ENCODE measurements at regions not wholly inside any gene's neighbourhood (a gene's known extent, or its start where the extent isn't known, plus 50 kb on each side); places are given as distances from the start of the nearest gene placed in this dataset.
"Not testable (repeated sequence)": the region's sequence is repeated elsewhere in the genome, so short reads cannot be mapped to it uniquely, and the experiment has no call there.

DNA sequence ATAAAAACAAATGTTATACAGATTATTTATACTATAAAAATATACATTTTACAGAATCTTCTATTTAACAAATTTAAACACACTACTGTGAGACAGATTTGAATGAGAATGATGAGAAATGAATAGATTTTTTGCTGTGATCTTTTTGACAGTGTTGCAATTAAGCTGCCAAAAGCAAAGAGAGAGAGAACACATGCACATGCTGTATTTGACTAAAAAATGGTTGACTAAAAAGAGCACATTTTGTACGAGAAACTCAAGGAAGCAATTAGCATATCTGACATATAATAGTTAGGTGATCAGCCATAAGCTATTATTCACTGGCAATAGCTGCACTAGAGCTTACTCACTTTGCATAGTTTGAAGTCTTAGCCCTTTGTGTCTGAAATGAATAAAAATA, 115.8 kb downstream of the SYT10 start:
- no peak for DNase-seq (ENCODE audit: low read depth, low spot score)

DNA sequence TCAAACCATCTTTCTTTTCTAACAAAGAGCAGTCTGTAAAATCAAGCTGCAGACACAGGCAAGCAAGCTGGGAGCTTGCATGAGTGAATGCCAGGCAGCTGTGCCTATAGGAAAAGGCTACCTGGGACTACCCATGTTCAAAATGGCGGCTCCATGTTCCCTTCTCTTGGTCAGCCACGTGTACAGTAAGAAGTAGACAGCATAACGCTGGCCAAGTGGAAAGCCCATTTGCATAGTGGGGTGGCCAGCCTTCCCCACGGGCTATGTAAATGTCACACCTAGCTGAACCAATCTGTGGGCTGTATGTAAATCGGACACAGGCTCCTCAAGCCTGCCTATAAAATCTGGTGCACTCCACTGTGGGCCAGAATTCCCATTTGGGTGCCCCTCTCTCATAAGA, 117.1 kb downstream of the SYT10 start:
- no peak for DNase-seq (ENCODE audit: low read depth, low spot score)

DNA sequence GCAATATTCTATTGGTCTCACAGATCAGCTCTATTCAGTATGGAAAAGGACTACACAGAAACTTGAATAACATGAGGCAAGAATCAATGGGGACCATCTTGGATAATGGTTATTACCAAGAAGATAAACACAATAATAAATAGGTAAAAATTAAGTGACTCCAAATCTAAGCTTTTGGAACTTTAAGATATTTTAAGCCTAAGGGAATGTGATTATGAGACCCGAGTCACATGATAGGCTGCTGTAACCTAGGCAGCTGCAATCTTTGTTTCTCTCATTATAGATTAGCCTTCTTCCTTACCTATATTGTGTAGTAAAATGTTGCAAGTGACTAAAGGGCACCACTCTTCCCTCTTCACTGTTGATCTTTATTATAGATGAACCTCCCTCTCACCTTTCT, 121.9 kb downstream of the SYT10 start:
- no peak for DNase-seq (ENCODE audit: low read depth, low spot score)

DNA sequence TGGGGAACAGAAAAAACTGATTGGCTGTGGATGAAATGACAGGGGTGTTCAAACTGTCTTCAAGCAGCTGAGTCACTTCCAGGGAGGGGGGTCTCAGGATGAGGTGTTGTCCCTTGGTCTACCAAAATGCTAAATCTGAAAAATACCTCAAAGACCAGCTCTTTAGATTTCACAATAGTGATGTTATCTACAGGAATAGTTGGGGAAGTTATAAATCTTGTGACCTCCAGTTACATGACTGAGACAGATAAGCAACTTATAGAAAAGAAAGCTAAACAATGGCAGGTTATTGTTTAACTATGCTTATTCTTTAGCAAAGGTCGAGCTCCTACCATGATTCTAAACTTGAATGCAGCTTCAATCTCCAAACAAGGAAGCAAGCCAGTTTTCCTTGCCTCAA, 125.4 kb downstream of the SYT10 start:
- no peak for DNase-seq (ENCODE audit: low read depth, low spot score)

DNA sequence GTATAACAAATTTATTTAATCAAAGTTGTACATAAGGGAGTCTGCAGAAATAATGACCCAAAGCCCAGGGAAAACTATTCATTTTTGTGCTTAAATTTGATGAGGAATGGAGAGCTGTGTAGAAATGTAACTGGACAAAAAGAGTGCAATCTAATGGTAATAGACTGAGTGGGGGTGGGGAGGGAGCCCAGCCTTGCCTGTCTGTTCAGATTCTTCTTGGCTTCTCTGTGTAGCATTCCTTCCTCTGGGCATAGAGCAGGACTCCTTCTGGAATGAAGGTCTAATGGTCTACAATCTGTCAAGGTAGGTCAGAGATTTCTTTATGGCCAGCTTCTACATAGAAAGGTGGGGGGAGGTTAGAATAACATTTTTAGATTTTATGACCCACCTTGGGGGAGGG, 126.1 kb downstream of the SYT10 start:
- DNase-seq (ENCODE audit: low read depth, low spot score): no peak

DNA sequence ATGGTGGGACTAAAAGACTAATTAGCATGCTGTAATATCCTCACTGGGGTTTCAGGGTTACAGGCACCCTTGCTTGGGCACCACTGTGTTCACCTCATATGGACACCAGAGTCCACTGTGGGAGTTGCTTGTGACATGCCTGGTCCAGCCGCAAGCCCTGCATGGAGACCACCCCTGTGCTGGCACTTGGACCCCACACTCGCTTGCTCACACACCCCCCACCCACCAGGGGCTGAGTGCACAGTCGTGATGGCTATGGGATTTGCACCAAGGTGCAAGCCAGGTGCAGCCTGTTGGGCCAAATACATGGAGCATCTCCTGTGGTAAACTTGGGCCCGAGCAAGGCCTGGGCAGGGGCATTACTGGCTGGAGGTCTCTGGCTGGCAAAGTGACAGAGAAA, 129.1 kb downstream of the SYT10 start:
- no peak for DNase-seq (ENCODE audit: low read depth, low spot score)

DNA sequence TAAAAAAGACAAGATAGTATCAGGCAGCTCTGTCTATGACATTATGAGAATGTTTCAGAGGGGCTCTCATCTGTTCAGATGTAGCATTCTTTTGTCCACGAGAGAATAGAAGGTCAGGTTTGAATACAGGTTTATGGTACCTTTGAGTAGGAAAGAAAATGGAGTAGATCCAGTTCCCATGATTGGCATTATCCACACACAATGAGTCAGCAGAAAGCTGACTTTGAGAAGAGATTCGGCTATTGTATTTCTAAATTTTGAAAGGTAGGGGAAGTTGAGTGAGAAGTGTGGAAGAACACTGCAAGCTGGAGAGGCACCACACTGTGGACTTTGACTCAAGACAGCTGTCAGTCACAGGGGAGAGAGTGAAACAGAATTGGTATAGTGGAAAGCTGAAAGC, 135.4 kb downstream of the SYT10 start:
- no peak for DNase-seq (ENCODE audit: low read depth, low spot score)

DNA sequence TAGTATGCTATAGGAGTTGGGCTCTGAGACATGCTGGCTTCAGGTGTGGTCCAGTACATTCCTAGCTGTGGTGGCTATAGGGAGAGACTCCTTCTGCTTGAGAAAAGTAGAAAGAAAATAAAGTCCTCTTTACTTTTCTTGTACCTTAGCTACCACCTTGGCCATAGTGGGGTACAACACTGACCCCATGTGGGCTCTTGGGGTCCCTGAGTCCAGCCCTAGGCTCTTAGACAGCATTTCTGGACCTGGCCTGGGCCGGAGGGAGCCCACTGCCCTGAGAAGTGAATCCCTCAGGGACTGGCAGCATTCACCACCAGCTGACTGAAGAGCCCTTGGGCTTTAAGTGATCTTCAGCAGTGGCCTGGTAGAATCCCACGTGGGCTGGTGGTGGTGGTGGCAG, 143.1 kb downstream of the SYT10 start:
- DNase-seq (ENCODE audit: low read depth, low spot score): no peak

DNA sequence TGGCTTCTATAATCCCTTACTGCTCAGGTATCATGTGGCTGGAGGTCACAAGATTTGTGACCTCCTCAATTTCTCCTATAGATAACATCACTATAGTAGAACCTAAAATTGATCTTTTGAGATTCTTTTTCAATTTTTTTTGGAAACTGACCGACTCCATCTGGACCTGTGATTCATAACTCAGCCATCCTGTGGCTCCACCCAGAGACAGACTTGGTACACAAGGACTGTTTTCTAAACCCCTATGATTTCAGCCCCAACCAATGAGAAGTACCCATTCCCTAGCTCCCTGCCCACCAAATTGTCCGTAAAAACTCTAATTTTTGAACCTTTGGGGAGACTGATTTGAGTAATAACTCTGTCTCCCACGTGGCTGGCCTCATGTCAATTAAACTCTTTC, 148.9 kb downstream of the SYT10 start:
- no peak for DNase-seq (ENCODE audit: low read depth, low spot score)

DNA sequence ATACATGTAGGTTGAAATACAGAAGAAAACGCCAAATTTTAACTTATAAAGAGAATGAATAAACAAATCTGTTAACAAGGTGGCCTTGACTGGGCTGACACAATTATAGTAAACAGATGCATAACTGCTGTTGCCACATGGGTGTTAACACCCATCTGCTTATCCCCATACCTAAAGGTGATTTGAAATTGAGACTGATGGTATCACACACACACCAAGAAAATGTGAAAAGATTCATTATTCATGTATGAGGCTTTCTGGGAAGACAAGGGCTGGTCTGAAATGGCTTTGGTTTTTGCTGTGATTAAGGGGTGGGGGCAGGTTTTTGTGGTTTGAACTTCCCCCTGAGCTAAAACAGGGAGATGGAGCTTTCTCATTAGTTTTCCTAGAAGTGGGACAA, 156.6 kb downstream of the SYT10 start:
- DNase-seq (ENCODE audit: low read depth, low spot score): no peak

DNA sequence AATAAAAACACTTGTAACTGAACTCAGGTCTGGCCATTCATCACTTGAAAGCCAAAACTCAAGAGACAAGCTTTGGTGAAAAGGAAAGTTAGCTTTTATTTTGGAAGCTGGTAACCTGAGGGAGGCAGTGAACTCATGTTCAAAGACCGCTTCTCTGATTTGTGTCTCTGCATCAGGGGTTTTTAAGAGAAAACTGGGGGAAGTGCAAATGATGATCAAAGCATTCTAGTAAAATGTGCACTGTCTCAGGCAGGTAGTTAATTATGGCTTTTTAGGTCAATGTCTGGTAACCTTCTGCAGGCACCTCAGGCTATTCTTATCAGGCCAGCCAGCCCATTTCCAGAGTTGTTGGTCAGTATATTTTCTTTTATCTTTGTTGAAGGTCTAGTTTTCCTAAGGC, 162.2 kb downstream of the SYT10 start:
- DNase-seq (ENCODE audit: low read depth, low spot score): no peak

DNA sequence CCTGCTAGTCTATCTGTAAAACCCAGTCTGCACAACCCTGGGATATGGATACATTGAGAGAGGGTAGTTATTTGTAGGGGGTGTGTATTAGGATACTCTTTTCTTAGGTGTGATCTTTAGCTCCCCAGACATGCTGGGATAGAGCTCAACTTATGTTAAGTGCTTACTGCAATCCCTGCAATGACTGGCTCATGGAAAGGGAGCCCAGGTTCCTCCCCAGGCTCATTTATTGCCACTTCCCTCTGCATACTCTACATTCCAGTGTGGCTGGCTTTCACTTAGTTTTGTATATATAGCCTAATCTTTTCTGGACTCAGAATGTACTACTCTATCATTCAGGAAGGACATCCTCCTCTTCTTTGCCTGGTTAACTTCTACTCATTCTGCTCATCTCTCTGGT, 172.0 kb downstream of the SYT10 start:
- no peak for DNase-seq (ENCODE audit: low read depth, low spot score)

DNA sequence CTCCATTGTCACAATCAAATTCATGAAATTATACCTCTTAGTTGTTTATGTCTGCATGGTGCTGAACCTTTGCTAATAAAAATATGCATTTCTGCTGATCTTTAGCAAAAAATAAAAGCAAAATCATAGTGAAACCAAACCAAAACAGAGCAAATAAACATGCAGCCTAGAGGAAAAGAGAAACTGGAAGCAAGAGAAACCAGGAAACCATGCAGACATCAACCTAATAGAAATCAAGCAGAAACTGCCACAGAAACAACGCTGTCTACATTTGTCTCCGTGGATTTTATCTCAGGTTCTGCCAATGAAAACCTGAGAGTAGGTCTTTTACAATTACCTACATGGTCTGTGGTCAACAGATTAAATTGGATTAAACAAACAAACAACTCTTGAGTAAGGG, 173.7 kb downstream of the SYT10 start:
- DNase-seq (ENCODE audit: low read depth, low spot score): no peak

DNA sequence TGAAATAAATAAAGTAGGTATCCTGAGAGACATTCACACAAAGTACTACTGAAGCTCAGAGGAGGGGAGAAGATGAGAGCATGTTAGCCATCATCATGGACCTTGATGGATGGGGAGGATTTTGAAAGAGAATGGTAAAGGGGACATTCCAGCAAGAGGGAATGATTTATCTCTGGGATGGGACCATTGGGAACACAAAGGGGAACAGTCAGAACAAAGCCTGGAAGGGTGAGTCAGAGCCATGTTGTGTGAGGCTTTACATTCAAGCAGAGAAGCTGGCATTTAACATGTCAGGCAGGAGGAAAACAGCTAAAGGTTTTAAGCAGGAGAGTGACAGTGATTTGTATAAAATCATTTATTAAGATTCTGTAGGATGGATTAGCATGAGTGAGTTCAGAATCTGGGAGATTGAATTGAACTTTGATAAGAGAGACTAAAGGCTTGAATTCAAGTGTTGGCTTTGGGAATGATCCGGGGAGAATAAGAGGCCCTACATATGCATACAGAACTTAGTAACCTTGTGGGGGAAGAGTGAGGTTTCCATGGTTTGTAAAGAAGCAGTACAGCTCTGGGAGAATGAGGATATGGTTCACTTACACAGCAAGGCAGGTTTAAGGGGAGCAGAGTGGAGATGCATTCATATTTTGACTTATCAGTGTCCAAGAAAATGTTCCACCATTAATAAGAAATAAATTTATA, 174.4 kb downstream of the SYT10 start:
- no peak for DNase-seq (ENCODE audit: low read depth, low spot score)

DNA sequence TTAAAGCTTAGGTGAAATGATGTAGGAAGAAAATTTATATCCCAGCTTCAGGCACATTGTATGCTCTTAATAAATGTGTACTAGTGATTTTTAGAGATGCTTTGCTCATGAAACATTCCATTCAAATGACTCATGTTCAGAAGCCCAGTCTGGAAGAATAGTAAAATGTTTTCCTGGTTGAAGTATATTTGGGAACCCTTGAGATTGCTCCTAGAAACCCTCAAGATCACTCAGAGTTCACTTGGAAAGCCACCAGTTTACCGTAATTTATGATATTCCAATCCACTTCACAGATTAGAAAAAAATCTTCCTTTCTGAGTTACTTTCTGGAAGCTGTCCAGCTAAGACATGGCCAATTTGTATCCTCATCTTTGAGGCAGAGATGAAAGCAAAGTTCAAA, 186.4 kb downstream of the SYT10 start:
- DNase-seq (ENCODE audit: low read depth, low spot score): peak; percentile 0

DNA sequence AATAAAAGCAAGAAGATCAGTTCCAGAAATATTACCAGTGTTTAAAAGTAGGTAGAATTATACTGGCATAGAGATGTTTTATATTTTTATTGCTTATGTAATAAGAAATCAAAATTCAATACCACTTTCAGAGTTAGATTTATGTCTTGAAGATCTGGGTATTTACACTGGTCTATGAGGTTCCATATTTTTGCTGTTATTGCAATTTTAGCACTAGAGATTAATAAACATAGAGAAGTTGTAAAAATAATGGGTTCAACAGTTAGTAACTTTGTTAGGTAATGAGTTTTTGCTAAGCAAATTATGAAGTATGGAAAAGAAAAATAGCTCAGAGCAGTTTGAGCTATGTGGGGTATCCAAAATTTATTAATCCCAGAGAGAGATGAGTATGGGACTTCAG, 188.1 kb downstream of the SYT10 start:
- DNase-seq (ENCODE audit: low read depth, low spot score): no peak

DNA sequence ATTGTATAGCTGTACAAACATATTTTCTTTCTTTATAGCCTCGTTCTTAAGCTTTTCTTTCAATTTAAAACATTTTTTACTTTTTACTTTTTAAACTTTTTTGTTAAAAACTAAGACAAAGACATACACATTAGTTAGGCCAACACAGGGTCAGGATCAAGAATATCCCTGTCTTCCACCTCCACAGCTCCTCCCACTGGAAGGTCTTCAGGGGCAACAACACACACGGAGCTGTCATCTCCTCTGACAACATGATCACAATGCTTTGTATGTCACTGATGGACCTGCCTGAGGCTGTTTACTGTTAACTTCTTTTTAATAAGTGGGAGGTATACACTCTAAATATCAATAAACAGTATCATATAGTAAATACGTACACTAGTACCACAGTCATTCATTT, 191.3 kb downstream of the SYT10 start:
- DNase-seq (ENCODE audit: low read depth, low spot score): no peak

DNA sequence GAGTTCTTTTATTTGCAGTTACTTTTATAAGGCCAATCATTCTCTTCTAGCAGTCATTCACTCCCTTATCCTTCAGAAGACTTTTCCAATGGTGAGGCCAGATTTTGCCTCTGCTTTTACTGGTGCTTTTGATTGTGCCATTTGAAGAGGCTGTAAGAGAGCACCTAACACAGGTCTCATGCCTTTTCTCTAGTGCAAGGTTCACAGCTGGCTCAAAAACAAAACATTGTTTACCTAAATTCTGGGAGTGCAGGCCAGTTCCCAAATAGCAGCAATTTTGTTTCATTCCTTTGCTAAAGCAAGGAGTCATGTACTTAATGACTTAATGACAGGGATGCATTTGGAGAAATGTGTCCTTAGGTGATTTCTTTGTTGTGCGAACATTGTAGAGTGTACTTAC, 192.0 kb downstream of the SYT10 start:
- no peak for DNase-seq (ENCODE audit: low read depth, low spot score)

DNA sequence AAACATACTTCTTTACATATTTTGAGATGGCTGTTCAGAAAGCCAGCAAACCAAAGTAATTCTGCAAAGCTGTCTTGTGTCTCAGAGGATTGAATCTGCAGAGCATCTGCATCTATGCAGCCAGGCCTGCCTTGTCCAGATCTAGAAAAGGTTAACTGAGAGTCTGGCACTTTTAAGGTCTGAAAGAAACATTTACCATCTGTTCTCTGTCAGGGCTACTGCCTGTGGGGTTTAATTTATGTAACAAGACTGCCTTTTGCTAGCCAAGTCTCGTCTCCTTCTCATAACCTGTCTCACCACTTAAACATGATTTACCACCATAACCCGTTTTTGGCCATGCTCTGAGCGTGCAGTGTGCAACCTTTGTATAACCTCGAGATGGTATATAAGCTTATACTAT, 194.2 kb downstream of the SYT10 start:
- DNase-seq (ENCODE audit: low read depth, low spot score): no peak

DNA sequence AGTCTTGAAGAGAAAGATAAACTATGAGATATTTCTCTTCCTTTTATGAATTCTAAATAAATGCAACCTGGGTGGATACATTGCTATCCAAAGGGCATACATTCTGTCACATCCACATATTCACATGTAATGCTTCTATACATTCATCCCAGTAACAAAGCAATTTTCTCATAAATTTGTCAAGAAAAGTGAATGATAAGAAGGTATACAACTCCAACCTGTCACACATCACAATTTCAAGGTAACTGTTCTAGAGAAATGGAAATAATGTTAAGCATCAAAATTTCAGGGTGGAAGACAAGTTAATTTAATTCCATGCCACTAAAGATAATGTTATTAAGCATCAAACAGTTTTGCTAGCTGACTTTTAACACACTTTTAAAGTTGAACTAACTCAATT, 212.9 kb downstream of the SYT10 start:
- no peak for DNase-seq (ENCODE audit: low read depth, low spot score)

DNA sequence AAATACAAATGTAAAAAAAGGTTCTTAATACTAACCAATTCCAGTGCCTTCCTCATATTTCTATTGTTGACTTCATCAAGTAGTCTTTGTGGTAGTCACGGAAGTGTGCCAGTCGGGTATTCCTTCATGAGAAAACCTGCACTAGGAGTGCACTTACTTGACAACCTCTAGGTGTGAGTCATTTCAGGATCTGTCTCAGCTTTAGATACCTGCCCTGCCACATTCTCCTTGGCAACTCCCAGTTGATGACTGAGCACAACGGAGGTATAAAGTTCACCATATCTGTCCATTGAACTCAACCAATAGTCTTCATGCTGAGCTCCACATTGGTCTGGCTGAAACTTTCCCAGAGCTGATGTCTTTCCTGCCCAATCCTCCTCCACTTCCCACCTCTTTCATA, 215.7 kb downstream of the SYT10 start:
- DNase-seq (ENCODE audit: low read depth, low spot score): no peak

DNA sequence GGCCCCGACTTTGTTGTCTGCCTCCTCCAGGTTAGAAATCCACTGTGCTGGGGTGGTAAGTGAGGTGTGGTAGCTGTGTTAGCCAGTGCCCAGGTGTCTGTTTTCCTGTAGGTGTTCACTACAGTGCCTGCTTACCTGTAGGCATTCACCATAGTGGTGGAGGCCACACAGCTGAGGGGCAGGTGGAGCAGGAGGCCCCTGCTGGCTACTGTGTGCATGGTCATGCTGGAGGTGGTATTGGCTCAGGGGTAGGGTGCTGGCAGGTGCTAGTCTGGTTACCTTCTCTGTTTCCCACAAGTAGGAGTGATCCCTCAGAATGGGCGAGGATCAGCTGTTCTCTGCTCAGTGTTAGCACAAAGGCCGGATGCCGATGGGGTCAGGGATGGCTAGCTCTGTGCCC, 217.3 kb downstream of the SYT10 start:
- DNase-seq (ENCODE audit: low read depth, low spot score): no peak

DNA sequence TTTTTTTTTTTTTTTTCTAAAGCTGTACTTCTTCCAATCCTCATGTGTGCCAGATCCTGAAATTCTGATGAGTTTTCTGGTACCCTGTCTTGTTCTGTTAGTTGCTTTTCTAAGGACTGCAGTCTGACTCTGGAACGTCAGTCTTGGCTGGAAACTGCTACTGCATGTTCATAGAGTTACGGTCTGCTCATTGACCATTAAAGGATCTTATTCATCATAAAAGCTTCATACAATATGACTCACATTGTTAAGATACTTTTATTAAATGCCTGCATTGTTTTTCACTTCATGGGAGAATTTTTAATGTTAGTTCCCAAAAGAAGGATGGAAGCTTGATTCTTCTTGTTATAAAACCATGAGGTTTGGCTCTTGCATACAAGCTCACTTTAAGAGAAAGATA, 233.6 kb downstream of the SYT10 start:
- no peak for DNase-seq (ENCODE audit: low read depth, low spot score)

DNA sequence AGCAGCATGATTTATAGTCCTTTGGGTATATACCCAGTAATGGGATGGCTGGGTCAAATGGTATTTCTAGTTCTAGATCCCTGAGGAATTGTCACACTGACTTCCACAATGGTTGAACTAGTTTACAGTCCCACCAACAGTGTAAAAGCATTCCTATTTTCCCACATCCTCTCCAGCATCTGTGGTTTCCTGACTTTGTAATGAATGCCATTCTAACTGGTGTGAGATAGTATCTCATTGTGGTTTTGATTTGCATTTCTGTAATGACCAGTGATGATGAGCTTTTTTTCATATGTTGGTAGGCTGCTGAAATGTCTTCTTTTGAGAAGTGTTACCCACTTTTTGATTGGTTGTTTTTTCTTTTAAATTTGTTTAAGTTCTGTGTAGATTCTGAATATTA, 245.2 kb downstream of the SYT10 start:
- not testable (repeated sequence) for DNase-seq (ENCODE audit: low read depth, low spot score)
